AG04450 (cell line): ENCODE measurements at regions not wholly inside any gene's neighbourhood (a gene's known extent, or its start where the extent isn't known, plus 50 kb on each side); places are given as distances from the start of the nearest gene placed in this dataset.

Experiments
- CTCF ChIA-PET: fragments of 300-600, 350-600 bp; formaldehyde crosslinking; extraction: SDS; loops from one replicate; lab custom pipeline; 2022; ENCODE audit warnings: antibody characterized with exemption, inconsistent platforms; lab: Charles Lee
- POLR2A ChIA-PET: fragments of 350-600 bp; formaldehyde crosslinking; extraction: SDS; loops from one replicate; lab custom pipeline; 2021; ENCODE audit warnings: antibody characterized with exemption, inconsistent platforms; lab: Yijun Ruan, JAX
- DNase-seq: peaks from one replicate; pipeline ENCODE4 v3.0.0-alpha.2; 2011; ENCODE audit warnings: low read depth, low spot score
- H3K27ac ChIP-seq: one replicate; pipeline ENCODE4 v1.5.1; 2012; ENCODE audit warnings: low read depth, low read length, control low read depth
- H3K27me3 ChIP-seq: one replicate; pipeline ENCODE4 v1.6.0; 2012; ENCODE audit warnings: low read length; ENCODE audit not compliant: control insufficient read depth, insufficient read depth
- H3K4me3 ChIP-seq: 2 replicates; pipeline ENCODE4 v1.5.1; 2011; ENCODE audit warnings: mild to moderate bottlenecking, low read depth, low read length, control low read depth
- H3K9me3 ChIP-seq: 2 replicates; pipeline ENCODE4 v1.5.1; 2012; ENCODE audit warnings: low read length; ENCODE audit not compliant: control insufficient read depth, insufficient read depth
- CTCF ChIP-seq: IDR thresholded peaks from 2 replicates; pipeline ENCODE4 v1.5.1; 2011; ENCODE audit warnings: low read depth, low read length, control low read depth, inconsistent platforms

DNA sequence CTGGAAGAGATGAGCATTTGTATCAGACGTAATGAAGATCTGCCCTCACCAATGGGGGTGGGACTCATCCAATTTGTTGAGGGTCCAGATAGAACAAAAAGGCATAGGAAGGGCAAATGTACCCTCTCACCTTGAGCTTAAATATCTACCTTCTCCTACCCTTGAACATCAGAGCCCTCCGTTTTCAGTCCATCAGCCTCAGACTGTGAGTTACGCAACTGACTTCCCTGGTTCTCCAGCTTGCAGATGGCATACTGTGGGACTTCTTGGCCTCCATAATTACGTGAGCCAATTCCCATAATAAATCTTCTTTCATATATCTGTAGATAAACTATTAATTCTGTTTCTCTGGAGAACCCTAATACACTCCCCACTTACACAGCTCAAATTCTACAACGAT lies 56.5 kb upstream of the GUCY1A1 start:
- ChIA-PET POLR2A (no interaction called here), CTCF (no interaction called here)
- DNase-seq, result no peak
- no peaks in the 10 kb centered on the region for H3K9me3 ChIP-seq
- no peak overlapping the region for H3K27ac ChIP-seq
- no peak overlapping the region for H3K4me3 ChIP-seq
- TF ChIP-seq CTCF, result no peak
- H3K27me3 ChIP-seq, result no peaks in the 10 kb centered on the region

DNA sequence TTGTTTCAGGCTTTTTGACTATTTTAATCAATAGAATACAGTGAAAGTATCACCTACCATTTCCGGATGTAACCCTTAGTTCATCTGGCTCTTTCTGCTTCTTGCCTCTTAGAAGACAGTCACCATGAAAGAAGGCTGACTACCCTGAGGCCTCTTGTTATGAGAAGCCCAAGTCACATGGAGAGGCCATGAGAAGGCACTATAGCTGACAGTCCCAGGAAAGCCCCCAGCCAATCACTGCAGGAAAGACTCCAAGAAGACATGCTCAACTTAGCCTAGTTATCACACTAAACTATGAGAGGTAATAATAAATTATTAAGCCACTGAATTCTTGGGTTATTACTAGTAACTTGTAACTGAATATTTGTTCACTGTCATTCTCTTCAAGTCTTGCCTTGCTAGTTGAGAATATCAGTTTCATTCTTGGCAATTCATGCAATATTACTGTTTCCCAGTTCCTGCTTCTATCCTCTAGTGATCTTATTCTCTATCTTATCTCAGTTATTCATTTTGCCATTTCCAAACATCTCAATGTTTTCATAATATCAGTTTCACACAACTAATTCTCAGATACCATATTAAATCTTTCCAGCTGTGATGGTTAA lies 57.1 kb upstream of the GUCY1A1 start:
- DNase-seq, result no peak
- no peak for TF ChIP-seq CTCF
- Histone ChIP-seq H3K27ac (no peak overlapping the region), H3K9me3 (no peaks in the 10 kb centered on the region), H3K27me3 (no peaks in the 10 kb centered on the region), H3K4me3 (no peak overlapping the region)
- ChIA-PET CTCF (no interaction called here), POLR2A (no interaction called here)

GRCh38 chr4:155608225-155608885 lies 58.3 kb upstream of the GUCY1A1 start:
- Histone ChIP-seq H3K27me3 (no peaks in the 10 kb centered on the region), H3K27ac (no peak overlapping the region), H3K9me3 (no peaks in the 10 kb centered on the region), H3K4me3 (no peak overlapping the region)
- ChIA-PET POLR2A (no interaction called here), CTCF (no interaction called here)
- no peak for DNase-seq
- TF ChIP-seq CTCF, result no peak

- no peak for DNase-seq
- no peak for TF ChIP-seq CTCF
- no peaks in the 10 kb centered on the region for H3K9me3 ChIP-seq
- POLR2A ChIA-PET, result no interaction called here
- no peak overlapping the region for H3K4me3 ChIP-seq
- H3K27ac ChIP-seq, result no peak overlapping the region
- no peaks in the 10 kb centered on the region for H3K27me3 ChIP-seq
- CTCF ChIA-PET, result no interaction called here
Observed at GRCh38 chr4:155607481-155607880, 59.2 kb upstream of the GUCY1A1 start.
